GM12874 (cell line): ENCODE measurements at regions not wholly inside any gene's neighbourhood (a gene's known extent, or its start where the extent isn't known, plus 50 kb on each side); places are given as distances from the start of the nearest gene placed in this dataset.

Experiments
- CTCF ChIP-seq: IDR thresholded peaks from 2 replicates; pipeline ENCODE4 v1.5.1; 2011; ENCODE audit warnings: low read depth, mild to moderate bottlenecking, control low read depth, low read length, moderate library complexity; ENCODE audit not compliant: insufficient read depth

GRCh38 chr11:26062660-26063059, 269.3 kb upstream of the ANO3 start:
- TF ChIP-seq CTCF = no peak

- no peak for TF ChIP-seq CTCF
These were observed 268.0 kb upstream of the ANO3 start for GRCh38 chr11:26063915-26064314.

GRCh38 chr11:26065944-26066343, 266.0 kb upstream of the ANO3 start:
- TF ChIP-seq CTCF = no peak

GRCh38 chr11:26070714-26071380, 261.1 kb upstream of the ANO3 start:
- no peak for TF ChIP-seq CTCF

GRCh38 chr11:26072614-26073153, 259.2 kb upstream of the ANO3 start:
- TF ChIP-seq CTCF = no peak

GRCh38 chr11:26073646-26074045, 258.3 kb upstream of the ANO3 start:
- no peak for TF ChIP-seq CTCF

- no peak for TF ChIP-seq CTCF
These were observed 255.5 kb upstream of the ANO3 start for GRCh38 chr11:26076233-26076990.
